HG03025 (cell line): ENCODE measurements at regions not wholly inside any gene's neighbourhood (a gene's known extent, or its start where the extent isn't known, plus 50 kb on each side); places are given as distances from the start of the nearest gene placed in this dataset.
A peak's percentile ranks its signal among the peaks of the same experiment; 100 is the strongest.

ENCODE experiments used
- ATAC-seq: cut with Tn5 transposase; IDR thresholded peaks from one replicate; pipeline ENCODE4 v1.9.1; 2021; ENCODE audit warnings: mild to moderate bottlenecking, moderate library complexity; ENCODE audit not compliant: unreplicated experiment, low FRiP score

- no peak for ATAC-seq
Observed at GRCh38 chr4:42327323-42327722, 70.0 kb upstream of the SHISA3 start.

GRCh38 chr4:42328978-42329377 is 68.3 kb upstream of the SHISA3 start:
- ATAC-seq: no peak

- no peak for ATAC-seq
Observed at GRCh38 chr4:42329421-42329820, 67.9 kb upstream of the SHISA3 start.

- no peak for ATAC-seq
Observed at GRCh38 chr4:42330002-42330592, 67.2 kb upstream of the SHISA3 start.

- no peak for ATAC-seq
Observed at GRCh38 chr4:42331040-42331439, 66.2 kb upstream of the SHISA3 start.

- ATAC-seq: no peak
Observed at GRCh38 chr4:42331914-42332368, 65.3 kb upstream of the SHISA3 start.

- ATAC-seq: no peak
Observed at GRCh38 chr4:42339935-42340406, 57.3 kb upstream of the SHISA3 start.

GRCh38 chr4:42341518-42342026 is 55.7 kb upstream of the SHISA3 start:
- ATAC-seq: no peak

- ATAC-seq: no peak
Observed at GRCh38 chr4:42342459-42342858, 54.8 kb upstream of the SHISA3 start.

- peak; percentile 61 for ATAC-seq
Observed at GRCh38 chr4:42344309-42344708, 53.0 kb upstream of the SHISA3 start.

GRCh38 chr4:42344749-42345148 is 52.5 kb upstream of the SHISA3 start:
- no peak for ATAC-seq

- ATAC-seq: no peak
Observed at GRCh38 chr4:42345962-42346544, 51.2 kb upstream of the SHISA3 start.

GRCh38 chr4:42347076-42347475 is 50.2 kb upstream of the SHISA3 start:
- no peak for ATAC-seq
